Caco-2 (cell line): ENCODE measurements at regions not wholly inside any gene's neighbourhood (a gene's known extent, or its start where the extent isn't known, plus 50 kb on each side); places are given as distances from the start of the nearest gene placed in this dataset.

Source experiments
- BruUV-seq: library from RNA; stranded (reverse); fragments of 400-500 nt; replicated peaks from 2 replicates; lab custom pipeline; 2021; lab: Mats Ljungman, UMichigan
- CTCF ChIA-PET: fragments of 300-600 bp; sonication (Branson Sonifier 250); formaldehyde crosslinking; loops from one replicate; lab custom pipeline; 2022; ENCODE audit warnings: antibody characterized with exemption; lab: Charles Lee
- POLR2A ChIA-PET: fragments of 300-600 bp; sonication (Branson Sonifier 250); formaldehyde crosslinking; loops from one replicate; lab custom pipeline; 2022; ENCODE audit warnings: antibody characterized with exemption; lab: Charles Lee
- DNase-seq, 2 experiments: peaks; one replicate each; pipeline versions ENCODE4 v3.0.0 to v3.0.0-alpha.2; 2020 to 2022
- H3K27me3 ChIP-seq: replicated peaks from 2 replicates; pipeline ENCODE4 v1.6.0; 2011; ENCODE audit warnings: low read length; ENCODE audit not compliant: control insufficient read depth, insufficient read depth
- H3K36me3 ChIP-seq: 2 replicates; pipeline ENCODE4 v1.5.1; 2011; ENCODE audit warnings: low read length; ENCODE audit not compliant: control insufficient read depth, insufficient read depth
- H3K4me1 ChIP-seq: fragments of 250-450 bp; sonication (Bioruptor Pico); 2 replicates; pipeline ENCODE4 v1.5.1; 2020; ENCODE audit warnings: mild to moderate bottlenecking
- H3K4me3 ChIP-seq: 2 replicates; pipeline ENCODE4 v1.5.1; 2011; ENCODE audit warnings: low read depth, mild to moderate bottlenecking, control low read depth, low read length
- H3K9me3 ChIP-seq: fragments of 250-450 bp; sonication (Bioruptor Pico); 2 replicates; pipeline ENCODE4 v1.5.1; 2020; ENCODE audit warnings: mild to moderate bottlenecking, moderate library complexity
- H3K27ac Mint-ChIP-seq: one replicate; pipeline ENCODE4 v1.8.0; 2022; ENCODE audit warnings: mixed read lengths; ENCODE audit not compliant: unreplicated experiment
- H3K27me3 Mint-ChIP-seq: one replicate; pipeline ENCODE4 v1.8.0; 2022; ENCODE audit warnings: mixed read lengths; ENCODE audit not compliant: insufficient read depth, unreplicated experiment
- H3K36me3 Mint-ChIP-seq: one replicate; pipeline ENCODE4 v1.8.0; 2022; ENCODE audit warnings: mild to moderate bottlenecking, mixed read lengths; ENCODE audit not compliant: insufficient read depth, unreplicated experiment
- H3K4me1 Mint-ChIP-seq: one replicate; pipeline ENCODE4 v1.8.0; 2022; ENCODE audit warnings: low read depth, mixed read lengths; ENCODE audit not compliant: unreplicated experiment
- H3K4me3 Mint-ChIP-seq: one replicate; pipeline ENCODE4 v1.8.0; 2022; ENCODE audit warnings: mild to moderate bottlenecking, moderate library complexity, mixed read lengths; ENCODE audit not compliant: unreplicated experiment
- H3K9me3 Mint-ChIP-seq: one replicate; pipeline ENCODE4 v1.8.0; 2022; ENCODE audit warnings: mixed read lengths; ENCODE audit not compliant: unreplicated experiment
- intact Hi-C: fragments of 100-400 bp; cut with micrococcal nuclease; formaldehyde crosslinking; loops from one replicate; pipeline ENCODE4 v1.10.0; 2022; ENCODE audit not compliant: unreplicated experiment
- TF ChIP-seq, protein P1 (sequence below), 2 experiments: fragments of 200-600 bp in 1 of 2; IDR thresholded peaks; 1 replicate in 1 of 2; 2 replicates in 1 of 2; pipeline versions ENCODE4 v1.5.1 to v1.8.0; 2011 to 2022; ENCODE audit warnings: antibody characterized with exemption in 1 of 2, control low read depth in 1 of 2, inconsistent platforms in 1 of 2, low read depth in 1 of 2, low read length in 1 of 2, mild to moderate bottlenecking in 1 of 2, moderate library complexity in 1 of 2; ENCODE audit not compliant: insufficient read depth in 1 of 2, severe bottlenecking in 1 of 2, unreplicated experiment in 1 of 2

DNA sequence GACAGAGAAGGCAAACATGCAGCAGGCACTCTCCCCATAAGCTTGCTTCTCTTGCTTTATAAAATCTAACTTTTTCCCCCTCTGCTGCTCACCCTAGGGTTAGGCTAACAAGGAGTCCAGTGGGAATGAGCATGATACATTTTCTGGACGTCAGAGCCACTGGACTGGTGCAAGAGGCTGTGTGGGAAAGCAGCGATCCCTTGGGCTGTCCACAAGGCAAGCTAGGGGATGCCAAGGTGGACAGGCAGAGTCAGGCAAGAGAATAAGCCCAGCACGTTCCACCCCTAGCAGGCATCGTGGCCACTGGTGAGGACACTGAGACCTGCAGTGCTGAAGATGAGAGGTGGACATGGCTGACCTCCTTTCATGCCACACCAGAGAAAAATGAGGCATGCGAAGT, 290.9 kb upstream of the ZMIZ1 start:
- Mint-ChIP-seq H3K27me3 (no peaks in the 10 kb centered on the region), H3K4me3 (no peak overlapping the region), H3K27ac (no peak overlapping the region), H3K9me3 (no peaks in the 10 kb centered on the region), H3K4me1 (peaks cover 7% of the 10 kb centered on the region), H3K36me3 (no peaks in the 10 kb centered on the region)
- Histone ChIP-seq H3K4me3 (no peak overlapping the region), H3K9me3 (no peaks in the 10 kb centered on the region), H3K27me3 (no peaks in the 10 kb centered on the region), H3K36me3 (no peaks in the 10 kb centered on the region), H3K4me1 (peaks cover 17% of the 10 kb centered on the region)
- no TSS peak for BruUV-seq
- ChIA-PET POLR2A (no interaction called here), CTCF (no interaction called here)
- intact Hi-C loops, result no loop called here
- DNase-seq, result no peak
- TF ChIP-seq, protein P1, sequence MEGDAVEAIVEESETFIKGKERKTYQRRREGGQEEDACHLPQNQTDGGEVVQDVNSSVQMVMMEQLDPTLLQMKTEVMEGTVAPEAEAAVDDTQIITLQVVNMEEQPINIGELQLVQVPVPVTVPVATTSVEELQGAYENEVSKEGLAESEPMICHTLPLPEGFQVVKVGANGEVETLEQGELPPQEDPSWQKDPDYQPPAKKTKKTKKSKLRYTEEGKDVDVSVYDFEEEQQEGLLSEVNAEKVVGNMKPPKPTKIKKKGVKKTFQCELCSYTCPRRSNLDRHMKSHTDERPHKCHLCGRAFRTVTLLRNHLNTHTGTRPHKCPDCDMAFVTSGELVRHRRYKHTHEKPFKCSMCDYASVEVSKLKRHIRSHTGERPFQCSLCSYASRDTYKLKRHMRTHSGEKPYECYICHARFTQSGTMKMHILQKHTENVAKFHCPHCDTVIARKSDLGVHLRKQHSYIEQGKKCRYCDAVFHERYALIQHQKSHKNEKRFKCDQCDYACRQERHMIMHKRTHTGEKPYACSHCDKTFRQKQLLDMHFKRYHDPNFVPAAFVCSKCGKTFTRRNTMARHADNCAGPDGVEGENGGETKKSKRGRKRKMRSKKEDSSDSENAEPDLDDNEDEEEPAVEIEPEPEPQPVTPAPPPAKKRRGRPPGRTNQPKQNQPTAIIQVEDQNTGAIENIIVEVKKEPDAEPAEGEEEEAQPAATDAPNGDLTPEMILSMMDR (IDR thresholded peaks at IDR 0.05; ENCODE audit: insufficient read depth in 1 of 2, low read depth in 1 of 2, low read length in 1 of 2, severe bottlenecking in 1 of 2, unreplicated experiment in 1 of 2), result no peak

DNA sequence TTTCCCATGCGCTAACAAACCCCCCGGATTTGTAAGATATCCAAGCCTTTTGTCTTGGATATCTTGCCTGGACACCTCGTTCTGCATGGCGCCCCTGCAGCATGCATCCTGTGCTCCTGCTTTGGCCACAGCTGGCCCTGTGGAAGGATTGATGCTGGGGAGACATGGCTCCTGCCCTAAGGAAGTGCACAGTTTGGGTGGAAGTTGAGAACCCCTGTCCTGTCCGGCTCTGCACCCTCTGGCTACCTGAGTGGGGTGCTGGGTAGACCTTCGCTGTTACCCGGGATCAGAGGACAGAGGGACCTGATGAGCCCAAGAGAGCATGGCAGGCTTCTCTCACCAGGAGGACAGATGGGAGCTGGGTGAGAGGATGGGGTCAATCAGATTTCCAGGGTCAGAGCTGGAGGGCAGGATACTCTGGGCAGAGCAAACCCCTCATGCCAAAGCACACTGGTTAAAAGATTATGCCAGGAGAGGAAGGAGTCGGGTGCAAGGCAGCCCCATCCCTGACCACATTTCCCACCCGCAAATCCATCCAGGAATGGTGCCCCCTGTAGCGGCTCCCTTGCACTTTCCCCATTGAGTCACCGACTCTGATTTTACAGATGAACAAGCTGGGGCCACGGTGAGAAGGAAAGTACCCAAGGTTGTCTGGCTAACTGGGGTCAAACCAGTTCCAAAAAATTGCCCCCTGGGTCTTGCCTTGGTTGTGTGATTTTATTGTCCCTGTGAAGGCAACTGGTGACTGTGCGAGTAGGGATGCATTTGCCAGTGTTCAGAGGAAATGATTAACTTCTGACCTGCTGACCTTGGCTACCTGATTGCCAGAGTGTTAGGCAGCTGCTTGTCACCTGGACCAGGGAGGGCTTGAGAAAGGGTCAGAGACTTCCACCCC, 290.1 kb upstream of the ZMIZ1 start:
- no peaks in the 10 kb centered on the region for H3K9me3 ChIP-seq
- BruUV-seq, result no TSS peak
- H3K36me3 ChIP-seq, result no peaks in the 10 kb centered on the region
- TF ChIP-seq, protein P1 (IDR thresholded peaks at IDR 0.05; ENCODE audit: insufficient read depth in 1 of 2, low read depth in 1 of 2, low read length in 1 of 2, severe bottlenecking in 1 of 2, unreplicated experiment in 1 of 2), result peak in 1 of 2 experiments; percentile 4
- peak; percentile 55 to 59 for DNase-seq
- H3K4me3 Mint-ChIP-seq, result no peak overlapping the region
- ChIA-PET CTCF (interaction anchor here (0.8 kb wide), 1 partner anchor 285 kb away, joined by 3 read pairs; no protein-coding TSS in a partner anchor), POLR2A (no interaction called here)
- no peaks in the 10 kb centered on the region for H3K27me3 ChIP-seq
- intact Hi-C loops, result no loop called here
- peaks cover 4% of the 10 kb centered on the region for H3K9me3 Mint-ChIP-seq
- no peaks in the 10 kb centered on the region for H3K36me3 Mint-ChIP-seq
- H3K4me1 ChIP-seq, result peaks cover 17% of the 10 kb centered on the region
- H3K27me3 Mint-ChIP-seq, result no peaks in the 10 kb centered on the region
- H3K4me1 Mint-ChIP-seq, result peaks cover 7% of the 10 kb centered on the region
- H3K27ac Mint-ChIP-seq, result peak overlapping the region; percentile 57
- H3K4me3 ChIP-seq, result no peak overlapping the region

DNA sequence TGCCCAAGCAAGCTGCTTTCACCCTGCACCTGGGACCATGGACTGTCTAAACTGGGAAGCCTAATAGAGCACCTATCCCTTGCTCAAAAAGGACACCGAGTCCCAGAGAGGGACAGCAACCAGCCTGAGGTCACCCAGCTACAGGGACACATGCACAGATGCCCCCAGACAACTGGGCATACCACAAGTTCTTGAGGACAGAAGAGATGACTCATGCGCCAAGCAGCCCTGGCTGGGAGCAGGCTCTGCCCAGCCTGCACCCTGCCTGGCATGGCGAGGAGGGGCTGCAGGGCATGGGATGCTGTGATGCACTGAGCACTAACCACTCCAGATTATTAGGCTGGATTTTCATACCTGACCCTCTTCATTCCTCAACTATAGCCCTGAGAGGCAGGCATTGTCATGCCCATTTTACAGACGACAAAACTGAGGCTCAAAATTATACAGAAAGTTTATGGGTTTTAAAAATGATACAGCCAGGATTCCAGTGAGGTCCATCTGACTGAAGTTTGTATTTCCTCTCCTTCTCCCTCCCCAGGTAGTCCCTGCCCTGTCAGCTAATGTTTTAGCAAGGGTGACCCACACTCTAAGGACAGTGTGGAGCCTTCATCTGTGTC, 289.3 kb upstream of the ZMIZ1 start:
- TF ChIP-seq, protein P1 (IDR thresholded peaks at IDR 0.05; ENCODE audit: insufficient read depth in 1 of 2, low read depth in 1 of 2, low read length in 1 of 2, severe bottlenecking in 1 of 2, unreplicated experiment in 1 of 2), result no peak
- DNase-seq, result no peak
- Histone ChIP-seq H3K36me3 (no peaks in the 10 kb centered on the region), H3K27me3 (no peaks in the 10 kb centered on the region), H3K4me1 (peaks cover 17% of the 10 kb centered on the region), H3K9me3 (no peaks in the 10 kb centered on the region), H3K4me3 (no peak overlapping the region)
- Mint-ChIP-seq H3K9me3 (peaks cover 9% of the 10 kb centered on the region), H3K4me1 (peaks cover 7% of the 10 kb centered on the region), H3K4me3 (no peak overlapping the region), H3K27ac (peak overlapping the region; percentile 57), H3K36me3 (no peaks in the 10 kb centered on the region), H3K27me3 (no peaks in the 10 kb centered on the region)
- no TSS peak for BruUV-seq
- CTCF ChIA-PET, result interaction anchor here (0.8 kb wide), 1 partner anchor 284 kb away, joined by 3 read pairs; no protein-coding TSS in a partner anchor
- POLR2A ChIA-PET, result no interaction called here
- intact Hi-C loops, result no loop called here
